ENCODE measurements at regions not wholly inside any gene's neighbourhood (a gene's known extent, or its start where the extent isn't known, plus 50 kb on each side); places are given as distances from the start of the nearest gene placed in this dataset.

DNA sequence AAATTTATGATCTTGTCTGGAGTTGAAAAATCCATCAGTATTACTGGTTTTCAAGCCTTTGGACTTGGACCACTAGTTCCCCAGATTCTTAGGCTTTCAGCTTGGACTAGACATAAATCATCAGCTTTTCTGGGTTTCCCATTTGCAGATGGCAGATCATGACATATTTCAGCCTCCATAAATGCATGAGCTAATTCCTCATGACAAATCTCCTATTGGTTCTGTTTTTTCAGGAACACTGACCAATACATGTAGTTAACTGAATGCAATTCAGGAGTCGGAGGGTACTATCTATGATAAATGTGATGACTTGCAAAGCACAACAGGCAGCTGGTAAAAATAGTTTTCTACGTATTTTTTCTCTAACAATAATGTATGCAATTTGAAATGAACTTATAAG lies 635.6 kb downstream of the TRAM1L1 start:
- Histone ChIP-seq H3K4me2 (ENCODE audit: low read depth, low read length) (no peak overlapping the region), H3K36me3 (replicated peaks in 1 of 2; ENCODE audit: control insufficient read depth in 1 of 2, insufficient read depth in 2 of 2, low read length in 2 of 2) (no peaks in the 10 kb centered on the region), H3K9ac (ENCODE audit: insufficient read depth, low read depth, low read length) (no peak overlapping the region), H3K27ac (ENCODE audit: extremely low read length, insufficient read depth, low read length) (no peak overlapping the region), H2AFZ (ENCODE audit: low read length) (no peak overlapping the region), H4K20me1 (ENCODE audit: insufficient read depth, low read length) (no peaks in the 10 kb centered on the region), H3K4me3 (replicated peaks in 1 of 3; ENCODE audit: insufficient read depth in 1 of 3, low read depth in 2 of 3, low read length in 3 of 3) (no peak overlapping the region), H3K9me3 (ENCODE audit: low read length) (no peaks in the 10 kb centered on the region), H3K4me1 (ENCODE audit: insufficient read depth, low read length) (no peaks in the 10 kb centered on the region), H3K27me3 (ENCODE audit: control insufficient read depth in 1 of 2, insufficient read depth in 2 of 2, low read length in 2 of 2) (no peaks in the 10 kb centered on the region), H3K79me2 (ENCODE audit: insufficient read depth, low read length) (no peaks in the 10 kb centered on the region)
- ATAC-seq = no peak
- CTCF ChIA-PET (ENCODE audit: low intra/inter-chr PET ratio, low total read pairs) = no interaction called here
- WGBS (ENCODE audit: low lambda C conversion rate) = 2% methylated on average over 2 of the region's 2 CpGs
- no peak for FAIRE-seq
- DNase-seq (ENCODE audit: low spot score) = no peak
- in situ Hi-C loops (cut with HindIII; ENCODE audit: extremely low pct_ligation_motif_present, low pct_unique_long_range_greater_than_20kb) (no loop called here), intact Hi-C loops (cut with micrococcal nuclease; ENCODE audit: unreplicated experiment) (no loop called here)
- TF ChIP-seq ZNF24 (IDR thresholded peaks at IDR 0.05) (no peak), TCF7L2 (IDR thresholded peaks at IDR 0.05; ENCODE audit: low read depth, low read length) (no peak)
- no TSS peak for BruUV-seq (replicated peaks)
- POLR2A ChIA-PET = no interaction called here

DNA sequence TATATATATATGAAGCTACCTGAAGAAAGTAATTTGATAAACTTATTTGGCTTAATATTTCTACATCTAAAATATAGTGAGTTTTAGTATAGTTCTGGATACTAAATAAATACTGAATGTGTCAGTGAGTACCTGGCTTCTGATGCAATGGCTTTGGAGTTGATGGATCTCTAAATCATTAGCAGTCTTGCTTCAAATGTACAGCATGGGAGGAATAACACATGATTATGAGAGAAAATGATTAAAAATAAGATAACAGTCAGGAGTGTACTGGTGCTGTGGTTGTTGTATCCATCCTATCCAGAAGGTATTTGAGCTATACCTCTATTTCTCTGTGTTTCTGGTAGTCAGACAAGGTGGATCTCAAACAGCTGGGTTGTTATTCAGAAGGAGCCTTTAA lies 641.3 kb downstream of the TRAM1L1 start:
- H4K20me1 ChIP-seq (ENCODE audit: insufficient read depth, low read length) = no peaks in the 10 kb centered on the region
- H3K27me3 ChIP-seq (ENCODE audit: control insufficient read depth in 1 of 2, insufficient read depth in 2 of 2, low read length in 2 of 2) = no peaks in the 10 kb centered on the region
- no peaks in the 10 kb centered on the region for H3K9me3 ChIP-seq (ENCODE audit: low read length)
- ATAC-seq (no peak), DNase-seq (ENCODE audit: low spot score) (no peak), FAIRE-seq (no peak)
- in situ Hi-C loops (cut with HindIII; ENCODE audit: extremely low pct_ligation_motif_present, low pct_unique_long_range_greater_than_20kb) = no loop called here
- ChIA-PET CTCF (ENCODE audit: low intra/inter-chr PET ratio, low total read pairs) (no interaction called here), POLR2A (no interaction called here)
- no peak overlapping the region for H3K9ac ChIP-seq (ENCODE audit: insufficient read depth, low read depth, low read length)
- no peaks in the 10 kb centered on the region for H3K4me1 ChIP-seq (ENCODE audit: insufficient read depth, low read length)
- H3K4me3 ChIP-seq (replicated peaks in 1 of 3; ENCODE audit: insufficient read depth in 1 of 3, low read depth in 2 of 3, low read length in 3 of 3) = no peak overlapping the region
- no peaks in the 10 kb centered on the region for H3K79me2 ChIP-seq (ENCODE audit: insufficient read depth, low read length)
- H3K4me2 ChIP-seq (ENCODE audit: low read depth, low read length) = no peak overlapping the region
- H3K27ac ChIP-seq (ENCODE audit: extremely low read length, insufficient read depth, low read length) = no peak overlapping the region
- no TSS peak for BruUV-seq (replicated peaks)
- no peak overlapping the region for H2AFZ ChIP-seq (ENCODE audit: low read length)
- H3K36me3 ChIP-seq (replicated peaks in 1 of 2; ENCODE audit: control insufficient read depth in 1 of 2, insufficient read depth in 2 of 2, low read length in 2 of 2) = no peaks in the 10 kb centered on the region
- TF ChIP-seq ZNF605 (CRISPR knock-in tag; IDR thresholded peaks at IDR 0.05) = no peak
- no peak for TF ChIP-seq SRY (CRISPR knock-in tag; IDR thresholded peaks at IDR 0.05)
- no peak for TF ChIP-seq BORCS8-MEF2B (CRISPR knock-in tag; IDR thresholded peaks at IDR 0.05)
- TF ChIP-seq ELF1 (CRISPR knock-in tag; IDR thresholded peaks at IDR 0.05) = no peak
- no peak for TF ChIP-seq ZBTB38 (CRISPR knock-in tag; IDR thresholded peaks at IDR 0.05)
- no peak for TF ChIP-seq HDAC2 (CRISPR knock-in tag; IDR thresholded peaks at IDR 0.05)
- TF ChIP-seq, protein P1, sequence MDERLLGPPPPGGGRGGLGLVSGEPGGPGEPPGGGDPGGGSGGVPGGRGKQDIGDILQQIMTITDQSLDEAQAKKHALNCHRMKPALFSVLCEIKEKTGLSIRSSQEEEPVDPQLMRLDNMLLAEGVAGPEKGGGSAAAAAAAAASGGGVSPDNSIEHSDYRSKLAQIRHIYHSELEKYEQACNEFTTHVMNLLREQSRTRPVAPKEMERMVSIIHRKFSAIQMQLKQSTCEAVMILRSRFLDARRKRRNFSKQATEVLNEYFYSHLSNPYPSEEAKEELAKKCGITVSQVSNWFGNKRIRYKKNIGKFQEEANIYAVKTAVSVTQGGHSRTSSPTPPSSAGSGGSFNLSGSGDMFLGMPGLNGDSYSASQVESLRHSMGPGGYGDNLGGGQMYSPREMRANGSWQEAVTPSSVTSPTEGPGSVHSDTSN (CRISPR knock-in tag; IDR thresholded peaks at IDR 0.05) = no peak
- TF ChIP-seq, protein P2, sequence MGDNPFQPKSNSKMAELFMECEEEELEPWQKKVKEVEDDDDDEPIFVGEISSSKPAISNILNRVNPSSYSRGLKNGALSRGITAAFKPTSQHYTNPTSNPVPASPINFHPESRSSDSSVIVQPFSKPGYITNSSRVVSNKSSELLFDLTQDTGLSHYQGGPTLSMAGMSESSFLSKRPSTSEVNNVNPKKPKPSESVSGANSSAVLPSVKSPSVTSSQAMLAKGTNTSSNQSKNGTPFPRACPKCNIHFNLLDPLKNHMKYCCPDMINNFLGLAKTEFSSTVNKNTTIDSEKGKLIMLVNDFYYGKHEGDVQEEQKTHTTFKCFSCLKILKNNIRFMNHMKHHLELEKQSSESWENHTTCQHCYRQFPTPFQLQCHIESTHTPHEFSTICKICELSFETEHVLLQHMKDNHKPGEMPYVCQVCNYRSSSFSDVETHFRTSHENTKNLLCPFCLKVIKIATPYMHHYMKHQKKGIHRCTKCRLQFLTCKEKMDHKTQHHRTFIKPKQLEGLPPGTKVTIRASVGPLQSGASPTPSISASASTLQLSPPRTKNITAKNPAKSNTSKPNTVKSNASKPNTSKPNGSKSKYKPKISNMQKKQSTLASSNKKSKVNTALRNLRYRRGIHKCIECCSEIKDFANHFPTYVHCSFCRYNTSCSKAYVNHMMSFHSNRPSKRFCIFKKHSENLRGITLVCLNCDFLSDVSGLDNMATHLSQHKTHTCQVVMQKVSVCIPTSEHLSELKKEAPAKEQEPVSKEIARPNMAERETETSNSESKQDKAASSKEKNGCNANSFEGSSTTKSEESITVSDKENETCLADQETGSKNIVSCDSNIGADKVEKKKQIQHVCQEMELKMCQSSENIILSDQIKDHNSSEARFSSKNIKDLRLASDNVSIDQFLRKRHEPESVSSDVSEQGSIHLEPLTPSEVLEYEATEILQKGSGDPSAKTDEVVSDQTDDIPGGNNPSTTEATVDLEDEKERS (CRISPR knock-in tag; IDR thresholded peaks at IDR 0.05) = no peak
- no peak for TF ChIP-seq ELF3 (CRISPR knock-in tag; IDR thresholded peaks at IDR 0.05)
- intact Hi-C loops (cut with micrococcal nuclease; ENCODE audit: unreplicated experiment) = no loop called here

Data from HepG2 (cell line).